Stimulated activated CD4-positive, alpha-beta T cell treated with anti-CD3 and anti-CD28 coated beads, Interleukin-2, amount 100 ng/mL, for 24 hours (primary cell): ENCODE measurements at regions not wholly inside any gene's neighbourhood (a gene's known extent, or its start where the extent isn't known, plus 50 kb on each side); places are given as distances from the start of the nearest gene placed in this dataset.

Experiments used
- DNase-seq, 2 donors: peaks; one replicate each; pipeline ENCODE4 v3.0.0-alpha.2; 2020

DNA sequence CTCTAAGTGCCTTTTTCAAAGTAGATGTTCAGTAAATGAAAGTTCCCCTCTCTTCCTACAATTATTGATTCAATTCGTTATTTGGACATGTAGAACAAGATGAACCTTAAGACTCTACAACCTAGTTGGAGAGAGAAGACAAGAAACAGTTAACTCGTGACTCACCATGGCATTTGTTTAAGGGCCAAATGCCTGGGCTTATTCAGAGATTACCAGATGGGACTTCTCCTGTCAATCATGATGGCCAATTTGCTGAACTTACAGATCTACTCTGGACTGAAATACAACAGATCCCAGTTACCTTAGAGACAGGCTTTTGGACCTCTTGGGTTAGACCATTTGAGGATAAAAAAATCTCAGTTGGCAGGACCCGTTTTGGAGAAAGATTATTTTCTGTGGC is 93.5 kb downstream of the C1orf94 start:
- DNase-seq = no peak

DNA sequence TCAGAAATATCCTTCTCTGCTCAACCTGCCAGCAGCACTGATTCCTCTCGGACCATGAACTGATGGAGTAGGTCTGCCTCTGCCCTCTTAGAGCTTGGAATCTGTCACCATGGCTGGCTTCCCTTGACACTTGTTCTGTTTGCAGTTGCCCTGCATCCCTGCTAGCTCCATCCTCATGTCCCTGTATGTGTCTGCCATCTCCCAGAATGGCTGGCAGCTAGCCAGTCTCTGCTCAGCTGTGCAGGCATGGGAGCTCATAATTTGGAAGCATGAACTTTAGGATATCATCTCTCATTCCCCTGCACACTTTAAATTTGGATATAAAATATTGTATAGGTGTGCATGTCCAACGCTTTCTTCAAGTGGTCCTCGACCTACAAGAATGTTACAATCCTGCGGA is 95.4 kb downstream of the C1orf94 start:
- no peak for DNase-seq

DNA sequence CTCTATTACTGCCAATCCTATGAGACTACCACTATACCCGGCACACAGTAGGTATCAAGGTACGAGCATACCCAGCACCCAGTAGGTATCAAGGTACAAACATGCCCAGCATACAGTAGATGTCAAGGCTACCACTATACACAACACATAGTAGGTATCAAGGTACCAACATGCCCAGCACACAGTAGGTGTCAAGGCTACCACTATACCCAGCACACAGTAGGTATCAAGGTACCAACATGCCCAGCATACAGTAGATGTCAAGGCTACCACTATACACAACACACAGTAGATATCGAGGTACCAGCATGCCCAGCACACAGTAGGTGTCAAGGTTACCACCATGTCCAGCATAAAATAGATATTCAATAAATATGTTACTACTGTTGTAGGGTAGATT is 98.4 kb downstream of the C1orf94 start:
- DNase-seq = no peak

DNA sequence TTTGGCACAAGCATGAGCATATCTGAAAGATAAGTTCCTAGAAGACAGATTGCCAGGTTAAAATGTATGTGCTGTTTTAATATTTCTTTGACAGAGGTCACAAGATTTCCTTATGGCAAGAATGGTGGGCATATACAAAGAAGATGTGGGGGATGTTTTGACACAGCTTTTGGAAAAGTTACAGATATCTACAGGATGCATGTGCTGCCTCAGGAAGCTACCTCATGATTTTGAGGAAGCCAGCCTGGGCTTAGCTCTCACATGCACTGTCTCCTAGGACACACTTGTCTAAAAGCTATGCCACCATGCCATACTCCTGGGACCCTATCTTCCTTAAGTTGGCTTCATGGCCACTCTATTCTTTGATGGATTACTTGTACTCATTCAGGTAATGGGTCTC is 99.9 kb downstream of the C1orf94 start:
- no peak for DNase-seq

DNA sequence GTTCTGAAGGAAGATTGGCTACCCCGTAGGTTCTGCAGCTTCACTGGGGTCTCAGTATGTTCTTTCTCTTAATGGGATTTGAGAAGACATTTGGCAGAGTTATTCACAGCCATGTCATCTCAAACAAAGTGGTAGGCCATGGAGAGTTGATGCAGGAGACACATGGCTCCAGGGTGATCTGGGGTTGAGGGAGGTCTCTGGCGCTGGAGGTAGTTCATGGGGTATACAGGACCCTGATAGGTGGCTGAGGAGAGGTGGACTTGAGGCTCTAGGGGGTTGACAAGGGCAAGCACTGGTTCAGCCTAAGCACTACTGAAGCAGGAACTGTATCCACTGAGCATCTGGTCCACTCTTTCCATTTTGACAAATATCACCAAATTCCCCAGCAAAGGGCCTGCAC is 100.4 kb downstream of the C1orf94 start:
- DNase-seq = no peak

DNA sequence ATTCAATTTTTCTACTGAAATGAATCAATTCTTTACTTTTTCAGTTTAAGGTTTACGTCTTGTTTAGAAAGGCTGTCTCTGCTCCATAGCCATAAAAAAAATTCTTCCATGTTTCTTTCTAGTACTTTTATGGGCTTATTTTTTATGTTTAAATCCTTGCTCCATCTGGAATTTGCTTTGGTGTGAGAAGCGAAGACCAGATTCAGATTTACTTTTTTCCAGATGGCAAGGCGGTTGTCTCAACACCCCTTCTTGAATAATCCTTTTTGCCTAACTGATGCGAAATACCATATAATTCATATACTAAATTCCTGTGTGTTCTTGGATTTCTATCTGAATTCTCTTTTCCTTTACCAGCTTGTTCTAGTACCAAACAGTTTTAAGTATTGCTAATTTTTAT is 101.5 kb downstream of the C1orf94 start:
- DNase-seq = no peak

DNA sequence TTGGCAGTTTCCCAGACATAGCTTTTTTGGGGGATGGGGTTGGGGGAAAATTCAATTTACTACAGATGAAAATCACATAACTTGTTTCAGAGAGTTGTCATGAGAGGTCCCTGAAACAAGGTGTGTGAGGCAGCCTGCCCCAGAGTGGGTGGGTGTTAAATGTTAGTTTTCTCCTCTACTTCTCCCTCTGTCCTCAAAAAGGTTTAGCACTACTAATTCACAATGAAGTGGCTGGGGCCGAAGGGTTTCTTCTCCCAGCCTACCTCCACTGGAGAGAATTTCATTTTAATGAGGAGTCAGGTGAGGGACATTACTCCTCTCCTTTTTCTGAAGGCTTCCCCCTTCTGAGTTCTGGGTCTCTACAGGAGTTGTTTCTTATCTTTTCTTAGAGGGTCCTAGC is 103.3 kb downstream of the C1orf94 start:
- no peak for DNase-seq

DNA sequence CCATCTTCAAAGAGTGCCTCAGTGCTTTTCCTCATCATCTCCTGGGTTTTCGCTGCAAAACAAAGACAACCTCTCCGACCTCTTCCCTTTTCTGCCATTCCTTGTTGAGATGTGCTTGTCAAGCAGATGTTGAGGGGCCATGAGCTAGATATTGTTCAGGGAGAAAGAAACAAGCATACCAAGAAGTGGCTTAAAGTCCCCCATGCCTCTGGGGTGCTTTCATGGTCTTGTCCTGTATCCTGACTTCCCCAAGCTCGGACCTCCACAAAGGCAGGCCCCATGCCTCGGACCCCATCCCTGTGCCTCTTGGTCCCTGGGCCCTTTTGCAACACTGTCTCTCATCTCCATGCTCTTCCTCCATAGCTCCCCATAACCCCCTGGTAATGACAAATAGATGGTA is 103.8 kb downstream of the C1orf94 start:
- DNase-seq = no peak

DNA sequence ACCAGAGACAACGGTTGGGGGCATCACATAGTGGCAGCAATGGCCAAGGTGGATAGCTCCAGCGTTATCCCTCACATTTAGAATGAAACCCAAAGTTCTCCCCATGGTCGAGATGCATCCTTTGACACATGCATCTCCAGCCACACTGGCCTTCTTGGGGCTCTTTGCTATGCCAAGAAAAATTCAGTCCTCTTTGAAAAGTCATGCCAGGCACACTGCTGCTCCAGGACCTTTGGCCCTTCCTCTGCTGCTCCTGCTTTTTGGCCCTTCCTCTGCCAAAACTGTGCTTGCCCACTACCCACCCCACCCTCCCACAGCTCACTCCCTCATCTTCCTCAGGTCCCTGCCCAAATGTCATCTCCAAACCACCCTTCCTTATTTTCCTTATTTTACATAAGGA is 106.4 kb downstream of the C1orf94 start:
- DNase-seq = no peak

DNA sequence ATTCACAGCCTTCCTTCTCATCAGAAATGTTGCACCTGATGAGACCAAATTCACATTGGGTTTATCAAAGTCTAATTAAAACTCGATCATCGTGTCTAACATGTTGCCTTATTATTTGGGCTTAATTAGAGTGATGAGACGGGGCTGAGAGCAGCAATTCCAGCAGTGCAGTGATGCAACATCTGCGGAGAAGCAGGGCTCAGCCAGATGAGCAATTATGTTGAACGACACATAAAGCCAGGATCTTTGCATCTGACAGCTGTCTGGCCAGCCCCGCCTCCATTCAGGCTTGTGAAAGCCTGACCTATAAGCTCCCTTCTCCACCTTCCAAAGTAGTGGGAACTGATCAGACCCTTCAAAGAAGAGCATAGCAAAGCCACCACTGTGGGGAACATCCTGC is 109.8 kb downstream of the C1orf94 start:
- no peak for DNase-seq

DNA sequence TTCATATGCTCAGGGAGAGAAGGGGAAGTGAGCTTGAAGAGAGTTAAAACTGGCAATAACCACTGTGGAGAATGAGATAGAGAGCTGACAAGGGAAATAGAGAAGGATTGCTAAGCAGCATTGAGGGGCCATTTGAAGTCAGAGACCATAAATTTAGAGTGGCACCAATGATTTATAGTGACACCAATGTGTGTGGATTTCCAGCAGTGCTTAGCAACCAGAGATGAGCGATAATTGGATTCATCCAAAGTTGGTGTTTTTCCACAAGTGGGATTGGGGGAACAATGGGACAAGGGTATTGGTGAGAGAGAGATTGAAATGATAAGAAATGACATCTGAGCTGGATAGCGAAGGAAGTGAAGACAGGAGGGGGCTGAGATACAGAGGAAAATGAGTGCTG is 114.1 kb downstream of the C1orf94 start:
- no peak for DNase-seq

DNA sequence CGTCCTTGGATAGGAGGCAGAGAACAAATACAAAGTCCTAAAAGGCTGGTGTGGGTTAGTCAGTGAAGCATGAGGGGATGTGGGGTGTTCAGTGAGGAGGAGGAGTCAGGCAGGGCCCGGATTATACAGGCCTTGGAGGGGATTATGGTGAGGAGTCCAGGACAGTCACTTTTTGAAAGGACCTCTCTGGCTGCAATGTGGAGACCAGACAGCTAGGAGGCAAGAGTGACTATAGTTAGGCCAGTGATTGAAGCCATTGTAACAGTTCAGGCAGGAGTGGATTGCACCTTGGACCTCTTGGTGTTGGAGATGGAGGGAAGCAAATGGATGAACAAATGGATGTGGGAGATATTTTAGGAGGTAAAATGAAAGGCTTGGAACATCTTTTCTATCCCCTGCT is 115.8 kb downstream of the C1orf94 start:
- no peak for DNase-seq

DNA sequence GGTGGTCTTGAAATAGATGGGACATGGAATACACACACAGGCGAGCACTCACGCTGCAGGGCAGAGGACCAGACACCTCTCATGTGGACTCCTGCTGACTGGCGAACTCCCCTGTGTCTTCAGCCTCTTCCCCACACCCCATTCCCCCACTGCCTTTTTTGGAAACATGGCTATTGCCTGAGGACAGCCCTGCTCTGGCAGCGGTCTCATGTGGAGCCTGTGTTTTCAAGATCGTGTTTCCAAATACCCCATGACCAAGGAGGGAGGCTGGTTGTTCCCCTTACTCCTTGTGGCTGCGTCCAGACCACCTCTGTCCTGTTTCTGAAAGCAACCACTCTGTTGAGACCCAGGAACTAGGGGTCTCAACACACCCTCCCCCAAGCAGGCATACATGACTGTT is 119.4 kb downstream of the C1orf94 start:
- no peak for DNase-seq

DNA sequence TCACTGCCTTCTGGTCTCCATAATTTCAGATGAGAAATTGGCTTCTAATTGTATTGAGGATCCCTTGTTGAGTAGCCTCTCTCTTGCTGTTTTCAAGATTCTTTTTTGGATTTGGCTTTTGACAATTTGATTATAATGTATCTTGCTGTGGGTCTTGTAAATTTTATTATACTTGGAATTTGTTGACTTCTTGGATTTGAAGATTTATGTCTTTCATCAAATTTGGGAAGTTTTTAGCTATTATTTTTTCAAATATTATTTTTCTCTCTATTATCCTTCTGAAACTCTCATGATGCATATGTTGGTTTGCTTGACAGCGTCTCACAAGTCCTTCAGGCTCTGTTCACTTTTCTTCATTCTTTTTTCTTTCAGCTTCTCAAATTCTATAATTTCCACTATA is 126.1 kb downstream of the C1orf94 start:
- no peak for DNase-seq

DNA sequence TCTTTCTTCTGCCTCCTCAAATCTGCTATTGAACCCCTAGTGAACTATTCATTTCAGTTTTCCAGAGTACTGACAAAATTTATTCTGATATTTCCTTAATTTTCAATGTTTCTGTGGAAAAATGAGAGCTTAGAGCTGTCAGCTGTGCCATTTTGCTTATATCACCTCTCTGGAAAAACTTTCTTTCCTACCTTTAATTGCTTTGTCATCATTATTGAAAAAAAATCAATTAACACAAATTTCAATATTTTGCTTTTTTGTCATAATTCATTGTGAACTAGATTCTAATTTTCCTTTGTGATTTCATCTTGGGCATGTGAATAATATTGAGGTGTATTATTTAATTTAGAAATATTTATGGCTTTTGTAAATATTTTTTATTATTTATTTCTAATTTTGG is 126.5 kb downstream of the C1orf94 start:
- no peak for DNase-seq

DNA sequence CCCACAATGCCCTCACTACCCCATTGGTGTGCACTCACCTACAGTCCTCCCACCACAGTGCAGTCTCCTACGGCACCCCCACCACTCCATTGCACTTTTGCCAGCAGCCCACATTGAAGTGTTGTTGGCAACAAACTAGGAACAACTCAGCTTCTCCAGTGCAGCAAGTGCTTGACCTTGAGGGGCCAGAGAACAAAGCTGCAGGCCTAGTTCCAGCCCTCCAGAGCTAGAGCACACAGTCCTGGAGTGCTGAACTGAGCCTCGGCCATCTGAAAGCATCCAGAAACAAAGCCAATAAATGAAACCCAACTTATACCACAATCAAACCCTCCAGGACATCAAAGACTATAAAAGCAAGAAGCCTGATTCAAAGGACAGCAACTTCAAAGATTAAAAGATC is 129.9 kb downstream of the C1orf94 start:
- DNase-seq = no peak

DNA sequence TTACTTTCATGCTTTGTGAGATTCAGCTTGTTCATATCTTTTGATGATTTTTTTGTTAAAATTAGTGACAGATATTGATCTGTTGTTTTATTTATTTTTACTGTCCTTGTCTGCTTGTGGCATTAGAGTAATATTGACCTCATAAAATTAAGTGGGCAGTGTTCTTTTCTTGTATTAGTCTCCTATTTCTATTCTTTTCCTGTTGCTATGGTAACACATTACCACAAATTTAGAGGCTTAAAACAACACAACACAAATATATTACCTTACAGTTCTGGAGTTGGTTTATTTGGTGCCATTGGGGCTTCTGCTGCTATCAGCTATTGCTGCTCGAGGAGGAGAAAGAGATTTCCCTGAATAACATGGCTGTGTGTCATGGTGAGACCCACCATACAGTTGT is 135.7 kb downstream of the C1orf94 start:
- DNase-seq = no peak

DNA sequence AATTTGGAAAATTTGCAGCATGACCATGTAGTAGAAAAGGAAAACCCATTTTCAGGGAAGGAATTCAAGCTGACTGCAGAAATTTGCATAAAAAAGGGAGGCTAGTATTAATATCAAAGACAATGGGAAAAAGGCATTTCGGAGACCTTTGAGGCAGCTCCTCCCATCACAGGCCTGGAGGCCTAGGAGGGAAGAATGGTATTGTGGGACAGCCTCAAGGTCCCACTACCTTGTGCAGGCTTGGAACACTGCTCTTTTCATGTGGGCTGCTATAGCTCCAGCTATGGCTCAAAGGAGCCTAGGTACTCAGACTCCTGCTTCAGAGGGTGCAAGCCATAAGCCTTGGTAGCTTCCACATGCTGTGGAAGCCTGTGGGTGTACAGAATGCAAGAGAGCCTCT is 139.3 kb downstream of the C1orf94 start:
- no peak for DNase-seq

DNA sequence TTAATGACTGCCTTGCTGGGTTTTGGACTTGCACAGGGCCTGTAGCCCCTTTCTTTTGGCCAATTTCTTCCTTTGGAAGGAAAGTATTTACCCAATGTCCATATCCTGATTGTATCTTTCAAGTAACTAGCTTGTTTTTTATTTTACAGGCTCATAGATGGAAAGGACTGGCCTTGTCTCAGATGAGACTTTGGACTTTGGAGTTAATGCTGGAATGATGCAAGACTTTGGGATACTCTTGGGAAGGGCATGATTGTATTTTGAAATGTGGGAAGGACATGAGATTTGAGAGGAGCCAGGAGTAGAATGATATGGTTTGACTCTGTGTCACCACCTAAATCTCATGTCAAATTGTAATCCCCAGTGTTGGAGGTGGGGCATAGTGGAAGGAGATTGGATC is 140.1 kb downstream of the C1orf94 start:
- no peak for DNase-seq

DNA sequence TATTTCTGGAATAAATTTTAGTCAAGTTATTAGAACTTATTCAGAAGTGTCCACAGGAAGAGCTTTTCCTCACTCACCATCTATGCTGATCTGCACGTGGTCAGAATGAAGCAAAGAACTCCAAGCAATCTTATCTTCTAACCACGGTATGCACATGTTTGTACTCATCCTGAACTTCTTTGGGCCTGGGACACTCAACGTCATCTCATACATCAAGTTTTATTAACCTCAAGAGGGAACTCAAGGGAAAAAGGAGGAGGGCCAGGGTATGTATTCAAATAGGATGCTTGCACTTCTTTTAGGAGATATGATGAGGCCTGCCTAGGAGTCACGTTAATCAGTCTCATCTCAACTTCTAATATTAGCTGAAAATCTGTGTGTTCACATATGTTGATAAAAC is 142.5 kb downstream of the C1orf94 start:
- no peak for DNase-seq

DNA sequence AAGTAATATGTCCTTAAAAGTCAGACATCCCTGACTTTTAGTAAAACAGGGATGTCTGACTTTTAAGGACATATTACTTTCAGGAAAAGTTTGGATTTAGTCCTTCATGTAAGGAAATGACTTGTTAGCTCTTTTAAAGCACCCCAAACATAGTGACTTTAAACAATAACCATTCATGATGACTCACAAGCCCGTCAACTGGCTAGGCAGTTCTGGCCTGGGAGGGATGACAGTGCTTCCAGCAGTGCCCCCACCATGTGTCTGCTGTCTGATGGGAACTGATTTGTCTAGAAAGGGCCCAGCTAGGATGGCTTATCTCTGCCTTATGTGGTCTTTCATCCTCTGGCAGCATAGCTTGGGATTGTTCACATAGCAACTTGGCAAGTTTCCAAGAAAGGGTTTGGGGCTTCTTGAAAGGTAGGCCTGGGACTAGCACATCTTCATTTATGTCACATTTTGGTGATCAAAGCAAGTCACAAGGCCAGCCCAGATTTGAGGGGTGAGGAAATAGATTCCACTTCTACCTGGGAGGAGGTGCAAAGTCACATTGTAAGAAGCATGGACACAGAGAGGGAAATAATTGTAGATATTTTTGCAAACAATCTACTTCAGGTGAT is 143.5 kb downstream of the C1orf94 start:
- no peak for DNase-seq

DNA sequence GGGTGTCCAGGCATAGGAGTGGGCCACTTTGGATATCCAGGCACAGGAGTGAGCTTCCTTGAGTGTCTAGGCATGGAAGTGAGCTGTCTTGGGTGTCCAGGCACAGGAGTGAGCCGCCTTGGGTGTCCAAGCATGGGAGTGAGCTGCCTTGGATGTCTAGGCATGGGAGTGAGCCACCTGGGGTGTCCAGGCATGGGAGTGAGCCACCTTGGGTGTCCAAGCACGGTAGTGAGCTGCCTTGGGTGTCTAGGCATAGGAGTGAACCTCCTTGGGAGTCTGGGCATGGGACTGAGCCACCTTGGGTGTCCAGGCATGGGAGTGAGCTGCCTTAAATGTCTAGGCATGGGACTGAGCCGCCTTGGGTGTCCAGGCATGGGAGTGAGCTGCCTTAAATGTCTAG is 146.3 kb downstream of the C1orf94 start:
- no peak for DNase-seq

DNA sequence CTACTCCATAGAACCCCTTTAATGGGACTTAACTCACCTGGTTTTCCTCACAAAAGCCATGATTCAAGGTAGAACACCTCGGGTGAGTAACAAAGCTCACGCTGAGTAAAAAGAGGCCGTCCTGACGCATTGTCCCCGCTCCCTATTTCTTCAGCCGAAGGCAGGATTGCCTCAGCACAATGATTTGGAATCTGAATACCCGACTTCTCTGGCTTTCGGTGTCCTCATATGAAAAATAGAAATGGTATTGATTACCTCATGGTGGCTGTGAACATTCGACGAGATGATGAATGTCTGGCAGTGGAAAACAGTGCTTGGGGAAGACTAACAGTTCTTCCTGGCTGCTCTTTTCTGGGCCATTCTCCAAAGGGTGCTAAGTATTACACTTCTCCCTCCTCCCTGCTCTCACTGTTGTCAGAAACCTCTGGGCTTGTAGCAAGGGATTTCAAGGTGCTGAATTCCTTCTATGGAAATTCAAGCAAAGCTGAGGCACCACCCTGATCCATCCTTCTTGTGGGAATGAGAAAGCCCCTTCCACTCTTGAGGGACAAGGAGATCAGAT is 148.3 kb downstream of the C1orf94 start:
- no peak for DNase-seq

DNA sequence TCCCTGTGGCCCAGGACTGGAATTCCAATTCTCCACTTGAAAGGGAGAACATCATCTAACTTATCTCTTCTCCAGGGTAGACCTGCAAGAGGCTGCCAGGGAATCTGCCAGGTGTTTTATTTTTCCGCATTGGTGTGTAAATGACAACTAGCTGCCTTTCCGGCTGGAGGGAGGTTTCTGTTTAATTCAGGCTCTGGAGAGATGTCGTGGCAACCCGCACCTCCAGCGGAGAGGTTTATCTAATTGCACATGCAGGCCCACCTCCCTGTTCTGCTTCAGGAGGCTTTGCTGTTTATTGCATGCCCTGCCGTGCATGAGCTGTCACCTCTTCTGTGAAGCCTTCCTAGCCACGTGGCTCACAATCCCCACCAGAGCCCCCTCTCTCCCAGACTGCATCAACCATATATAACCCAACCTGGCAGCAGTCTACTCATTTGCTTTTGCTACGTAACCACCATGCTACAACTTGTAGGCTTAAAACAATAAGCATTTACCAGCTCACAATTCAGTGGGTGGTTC is 151.6 kb downstream of the C1orf94 start:
- DNase-seq = no peak

DNA sequence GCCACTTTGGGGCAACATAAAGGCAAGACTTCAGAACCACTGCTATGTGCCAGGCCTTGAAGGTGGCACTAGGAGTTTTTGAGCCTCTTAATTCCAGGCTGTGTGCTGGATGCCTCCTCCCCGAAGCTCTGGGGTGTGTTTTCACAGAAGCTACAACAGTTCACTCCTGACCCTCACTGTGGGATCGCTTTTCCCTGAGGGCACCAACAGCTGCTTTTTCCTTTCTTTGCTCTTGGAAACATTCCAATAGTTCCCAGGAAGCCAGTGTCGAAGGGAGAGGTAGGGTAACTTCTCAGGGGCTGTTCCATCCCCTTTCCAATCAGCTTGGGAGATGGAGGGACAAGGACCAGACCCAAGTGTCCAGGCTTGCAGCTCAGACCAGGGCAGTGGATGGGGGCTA is 153.4 kb downstream of the C1orf94 start:
- no peak for DNase-seq
